GM12872 (cell line): ENCODE measurements at regions not wholly inside any gene's neighbourhood (a gene's known extent, or its start where the extent isn't known, plus 50 kb on each side); places are given as distances from the start of the nearest gene placed in this dataset.

ENCODE experiments used
- TF ChIP-seq, protein P1 (sequence below): IDR thresholded peaks from 3 replicates; pipeline ENCODE4 v1.5.1; 2011; ENCODE audit warnings: low read depth, mild to moderate bottlenecking, low read length, moderate library complexity; ENCODE audit not compliant: insufficient read depth

DNA sequence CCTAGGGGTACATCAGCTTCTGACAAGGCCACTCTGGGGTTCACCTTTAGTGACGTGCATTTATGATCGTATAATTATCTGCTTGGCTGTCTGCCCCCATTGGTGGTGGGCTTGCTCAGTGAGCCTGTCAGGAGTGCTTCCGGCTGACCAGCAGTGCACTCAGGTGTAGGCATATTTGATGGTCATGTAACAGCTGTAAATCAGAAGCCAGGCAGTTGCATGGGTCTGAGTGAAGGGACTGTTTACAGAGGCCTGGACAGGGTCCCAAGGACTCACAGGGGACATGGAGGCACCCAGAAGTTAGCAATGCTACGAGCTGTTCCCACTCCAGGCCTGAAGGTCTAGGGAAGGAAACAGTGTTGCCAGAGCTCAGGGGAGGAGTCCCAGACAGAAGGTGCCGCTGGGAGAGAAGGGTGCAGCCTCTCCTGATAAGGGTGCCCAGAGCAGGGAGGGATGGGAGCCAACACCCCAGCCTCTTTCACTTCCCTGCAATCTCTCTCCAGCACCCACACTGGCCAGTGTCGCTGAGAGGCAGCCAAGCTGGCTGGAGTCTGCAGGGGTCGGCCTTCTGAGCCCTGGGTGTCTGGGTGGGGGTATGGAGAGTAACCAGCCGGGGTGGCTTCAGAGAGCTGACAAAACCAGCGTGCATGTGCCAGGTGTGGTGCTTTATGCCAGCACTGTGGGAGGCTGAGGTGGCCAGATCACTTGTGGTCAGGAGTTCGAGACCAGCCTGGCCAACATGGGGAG lies 61.3 kb upstream of the PRR23E start:
- TF ChIP-seq, protein P1, sequence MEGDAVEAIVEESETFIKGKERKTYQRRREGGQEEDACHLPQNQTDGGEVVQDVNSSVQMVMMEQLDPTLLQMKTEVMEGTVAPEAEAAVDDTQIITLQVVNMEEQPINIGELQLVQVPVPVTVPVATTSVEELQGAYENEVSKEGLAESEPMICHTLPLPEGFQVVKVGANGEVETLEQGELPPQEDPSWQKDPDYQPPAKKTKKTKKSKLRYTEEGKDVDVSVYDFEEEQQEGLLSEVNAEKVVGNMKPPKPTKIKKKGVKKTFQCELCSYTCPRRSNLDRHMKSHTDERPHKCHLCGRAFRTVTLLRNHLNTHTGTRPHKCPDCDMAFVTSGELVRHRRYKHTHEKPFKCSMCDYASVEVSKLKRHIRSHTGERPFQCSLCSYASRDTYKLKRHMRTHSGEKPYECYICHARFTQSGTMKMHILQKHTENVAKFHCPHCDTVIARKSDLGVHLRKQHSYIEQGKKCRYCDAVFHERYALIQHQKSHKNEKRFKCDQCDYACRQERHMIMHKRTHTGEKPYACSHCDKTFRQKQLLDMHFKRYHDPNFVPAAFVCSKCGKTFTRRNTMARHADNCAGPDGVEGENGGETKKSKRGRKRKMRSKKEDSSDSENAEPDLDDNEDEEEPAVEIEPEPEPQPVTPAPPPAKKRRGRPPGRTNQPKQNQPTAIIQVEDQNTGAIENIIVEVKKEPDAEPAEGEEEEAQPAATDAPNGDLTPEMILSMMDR: no peak

DNA sequence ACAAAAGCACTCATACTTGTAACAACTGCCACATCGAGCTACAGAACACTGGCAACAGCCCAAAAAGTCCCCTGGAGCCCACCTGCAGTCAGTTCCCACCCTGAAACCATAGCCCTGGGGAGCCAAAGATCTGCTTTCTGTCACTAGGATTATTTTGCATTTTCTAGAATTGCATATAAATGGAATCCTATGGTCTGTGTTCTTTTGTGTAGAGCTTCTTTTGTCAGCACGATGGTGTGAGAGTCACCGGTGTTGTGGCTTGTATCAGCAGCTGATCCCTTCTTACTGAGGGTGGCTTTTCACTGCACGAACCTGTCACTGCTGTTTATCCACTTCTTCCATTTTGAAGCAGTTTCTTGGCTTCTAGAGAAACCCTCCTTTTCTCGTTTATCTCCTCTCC lies 60.1 kb upstream of the PRR23E start:
- TF ChIP-seq, protein P1: no peak

DNA sequence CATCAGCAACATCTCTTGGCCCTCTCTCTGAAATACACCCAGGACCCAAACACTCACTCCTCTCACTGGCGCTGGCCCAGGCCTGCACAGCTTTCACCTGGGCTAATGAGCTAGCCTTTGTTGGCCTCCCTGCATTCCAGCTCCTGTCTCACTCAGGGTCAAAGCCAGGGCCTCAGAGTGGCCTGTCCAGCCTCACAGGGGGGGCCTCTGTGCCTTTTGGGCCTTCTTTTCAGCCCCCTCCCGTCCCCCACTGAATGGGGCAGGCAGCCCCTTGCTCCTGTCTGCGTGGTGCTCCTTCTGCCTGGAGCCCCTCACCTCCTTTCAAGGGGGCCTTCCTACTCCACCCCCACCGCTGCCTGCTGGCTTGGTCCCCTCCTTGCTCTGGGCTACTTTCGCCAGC lies 59.0 kb upstream of the PRR23E start:
- TF ChIP-seq, protein P1: no peak

DNA sequence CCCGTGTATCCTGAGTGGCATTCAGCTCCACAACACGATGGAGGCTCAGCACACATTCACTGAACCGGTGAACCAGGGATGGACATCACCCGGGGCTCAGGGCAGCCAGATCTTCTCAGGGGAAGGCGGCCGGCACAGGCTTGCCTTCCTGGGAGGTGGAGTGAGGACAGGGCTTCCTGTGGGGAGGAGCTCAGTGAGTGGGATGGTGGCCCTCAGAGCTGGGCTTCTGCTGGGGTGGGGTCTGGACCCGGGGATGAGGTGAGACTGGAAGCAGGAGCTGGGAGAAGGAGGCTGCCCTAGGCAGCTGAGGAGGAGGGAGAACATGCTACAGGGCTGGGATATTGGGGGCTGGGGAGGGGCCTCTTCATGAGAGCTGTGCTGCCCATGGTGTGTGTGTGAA lies 58.5 kb upstream of the PRR23E start:
- TF ChIP-seq, protein P1: no peak

DNA sequence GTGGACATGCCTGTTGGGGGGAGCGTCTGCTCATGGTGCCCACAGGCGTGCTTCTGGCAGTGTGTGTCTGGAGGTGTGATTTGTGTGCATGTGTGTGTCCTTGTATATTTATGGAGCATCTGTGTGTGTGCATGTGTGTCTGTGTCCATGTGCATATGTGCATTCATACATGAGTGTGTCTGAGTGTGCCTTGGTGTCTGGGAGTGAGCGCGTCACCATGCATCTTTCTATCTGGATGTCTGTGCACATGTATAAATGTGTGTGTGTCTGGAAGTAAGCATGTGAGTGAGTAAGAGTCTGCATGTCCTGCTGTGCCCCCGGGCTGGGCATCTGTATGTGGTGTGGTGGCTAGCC lies 58.1 kb upstream of the PRR23E start:
- TF ChIP-seq, protein P1: no peak

DNA sequence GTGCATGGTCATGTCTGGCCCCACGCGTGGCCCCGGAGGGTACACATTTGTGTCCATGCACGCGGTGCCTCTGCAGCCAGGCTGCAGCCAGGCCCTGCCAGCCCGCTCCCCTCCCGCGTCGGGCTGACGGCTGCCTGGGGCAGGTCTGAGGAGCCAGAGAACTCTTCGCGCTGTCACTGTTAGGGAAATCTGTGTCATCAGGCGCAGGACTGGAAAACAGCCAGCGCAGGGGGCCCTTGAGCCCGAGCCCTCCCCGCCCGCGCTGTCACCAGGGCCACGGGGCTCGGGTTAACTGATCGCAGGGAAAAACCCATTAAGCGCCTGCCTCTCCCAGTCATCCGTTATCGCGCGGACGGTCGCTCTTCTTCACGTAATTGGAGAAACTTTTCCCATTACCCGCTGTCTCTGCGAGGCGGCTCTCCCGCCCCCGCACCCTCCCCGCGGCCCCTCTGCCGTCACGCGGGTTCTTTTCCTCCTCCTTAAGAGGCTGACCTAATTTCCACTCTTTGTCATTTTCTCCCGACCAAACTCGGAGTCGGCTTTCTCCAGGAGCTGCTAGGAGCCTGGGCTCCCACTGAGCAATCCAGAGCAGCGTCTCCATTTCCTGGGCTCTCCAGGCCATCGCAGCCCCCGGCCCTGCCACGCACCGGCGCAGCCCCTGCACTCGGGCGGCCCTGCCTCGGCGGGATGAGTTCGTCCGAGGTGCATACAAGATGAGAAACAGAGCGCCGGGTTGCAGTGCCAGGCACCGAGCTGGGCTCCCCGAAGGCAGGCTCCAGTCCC lies 57.5 kb upstream of the PRR23E start:
- TF ChIP-seq, protein P1: no peak

DNA sequence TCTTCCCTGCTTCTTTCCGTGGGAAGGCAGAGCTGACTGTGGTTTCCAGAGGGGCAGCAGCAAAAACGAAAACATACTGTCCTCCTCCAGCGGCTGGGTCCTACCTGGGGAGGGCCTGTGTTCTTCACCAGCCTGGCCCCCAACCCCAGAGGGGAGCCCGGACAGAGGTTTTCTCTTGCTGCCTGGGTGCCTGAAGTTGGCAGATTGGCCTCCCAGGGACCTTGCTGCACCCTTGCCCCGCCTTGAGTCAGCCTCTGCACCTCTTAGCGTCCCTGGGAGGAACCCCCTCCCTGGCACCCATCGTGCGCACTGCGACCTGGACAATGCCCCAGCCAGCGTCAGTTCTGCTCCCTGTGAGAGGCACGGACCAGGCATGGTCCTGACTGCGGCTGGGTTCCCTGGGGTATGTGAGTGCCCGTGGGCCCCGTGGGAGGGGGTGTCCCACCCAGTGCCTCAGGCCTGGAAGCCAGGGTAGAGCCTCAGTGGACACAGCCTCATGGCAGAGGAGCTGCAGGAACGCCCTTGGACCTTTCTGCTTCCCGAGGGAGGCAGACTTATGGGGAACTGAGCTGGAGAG lies 56.8 kb upstream of the PRR23E start:
- TF ChIP-seq, protein P1: no peak
